H1 (cell line): ENCODE measurements at regions not wholly inside any gene's neighbourhood (a gene's known extent, or its start where the extent isn't known, plus 50 kb on each side); places are given as distances from the start of the nearest gene placed in this dataset.

Source experiments
- CTCF ChIA-PET: fragments of 300-600 bp; sonication (Branson Sonifier 250); formaldehyde crosslinking; loops from one replicate; lab custom pipeline; 2021; ENCODE audit not compliant: partially characterized antibody; lab: Charles Lee
- POLR2A ChIA-PET: fragments of 300-600 bp; sonication (Branson Sonifier 250); formaldehyde crosslinking; loops from one replicate; lab custom pipeline; 2021; ENCODE audit warnings: inconsistent platforms; ENCODE audit not compliant: partially characterized antibody; lab: Charles Lee
- DNase-seq, 2 experiments: peaks; one replicate each; pipeline versions ENCODE4 v3.0.0 to v3.0.0-alpha.2; 2010 to 2022; ENCODE audit warnings: low spot score in 2 of 2, low read depth in 1 of 2, mixed read lengths in 1 of 2
- FAIRE-seq: peaks from 2 replicates; lab custom pipeline; 2011; peaks lifted over from hg19 to GRCh38; lab: Jason Lieb, UNC
- H2AFZ ChIP-seq: 2 replicates; pipeline ENCODE4 v1.8.1; 2012; ENCODE audit warnings: low read length, inconsistent platforms
- H2AK5ac ChIP-seq: 2 replicates; pipeline ENCODE4 v1.6.1; 2013; ENCODE audit warnings: low read depth, low read length
- H2BK120ac ChIP-seq: replicated peaks from 2 replicates; pipeline ENCODE3; 2013; ENCODE audit warnings: low read depth, low read length, inconsistent platforms
- H2BK12ac ChIP-seq: 2 replicates; pipeline ENCODE4 v1.6.1; 2013; ENCODE audit warnings: low read depth, low read length
- H2BK15ac ChIP-seq: 2 replicates; pipeline ENCODE4 v1.6.1; 2013; ENCODE audit warnings: low read length
- H2BK20ac ChIP-seq: 2 replicates; pipeline ENCODE4 v1.6.1; 2013; ENCODE audit warnings: low read length
- H2BK5ac ChIP-seq: 2 replicates; pipeline ENCODE4 v1.6.1; 2013; ENCODE audit warnings: low read depth, low read length
- H3K14ac ChIP-seq: 2 replicates; pipeline ENCODE4 v1.6.1; 2013; ENCODE audit warnings: inconsistent platforms; ENCODE audit not compliant: insufficient read length
- H3K18ac ChIP-seq: 2 replicates; pipeline ENCODE4 v1.6.1; 2013; ENCODE audit warnings: low read length; ENCODE audit errors: extremely low read depth
- H3K23ac ChIP-seq: 2 replicates; pipeline ENCODE4 v1.6.1; 2013; ENCODE audit warnings: inconsistent platforms; ENCODE audit not compliant: insufficient read length
- H3K23me2 ChIP-seq: 2 replicates; pipeline ENCODE4 v1.6.1; 2013; ENCODE audit warnings: low read depth, low read length
- H3K27ac ChIP-seq: 2 replicates; pipeline ENCODE4 v1.6.1; 2011; ENCODE audit warnings: low read depth, low read length, inconsistent platforms
- H3K27me3 ChIP-seq, 4 experiments: replicated peaks in 1 of 4; 1 replicate in 1 of 4; 2 replicates in 3 of 4; pipeline versions ENCODE4 v1.6.1 to v1.8.1; 2011 to 2013; ENCODE audit warnings: low read length in 3 of 4, mild to moderate bottlenecking in 3 of 4, inconsistent platforms in 2 of 4, mixed read lengths in 2 of 4, moderate library complexity in 1 of 4; ENCODE audit not compliant: control insufficient read depth in 3 of 4, insufficient read depth in 3 of 4; ENCODE audit errors: extremely low read depth in 1 of 4
- H3K36me3 ChIP-seq, 4 experiments: 2 replicates each; pipeline versions ENCODE4 v1.6.1 to v1.8.1; 2011 to 2013; ENCODE audit warnings: mild to moderate bottlenecking in 4 of 4, low read length in 3 of 4, moderate library complexity in 2 of 4, control low read depth in 1 of 4, inconsistent platforms in 1 of 4; ENCODE audit not compliant: insufficient read depth in 4 of 4, control insufficient read depth in 2 of 4
- H3K4ac ChIP-seq: replicated peaks from 2 replicates; pipeline ENCODE3; 2013; ENCODE audit warnings: low read length, low read depth, mixed read lengths, inconsistent platforms; ENCODE audit not compliant: insufficient read length
- H3K4me1 ChIP-seq, 4 experiments: replicated peaks in 1 of 4; 1 replicate in 1 of 4; 2 replicates in 3 of 4; pipeline versions ENCODE4 v1.6.1 to v1.8.1; 2011 to 2013; ENCODE audit warnings: low read length in 3 of 4, inconsistent platforms in 2 of 4, mixed read lengths in 1 of 4; ENCODE audit not compliant: insufficient read depth in 4 of 4, control insufficient read depth in 3 of 4
- H3K4me2 ChIP-seq, 2 experiments: 2 replicates each; pipeline versions ENCODE4 v1.6.1 to v1.8.1; 2011 to 2013; ENCODE audit warnings: low read depth in 2 of 2, low read length in 2 of 2, control low read depth in 1 of 2, inconsistent platforms in 1 of 2, mild to moderate bottlenecking in 1 of 2; ENCODE audit not compliant: insufficient read depth in 1 of 2
- H3K4me3 ChIP-seq, 4 experiments: fragments of 200-600, 300-600 bp in 1 of 4; sonication (generic), shearing (Covaris generic), sonication (Bioruptor Twin) in 1 of 4; 2 replicates each; pipeline versions ENCODE4 v1.5.1 to v1.8.1; 2011 to 2016; ENCODE audit warnings: low read length in 4 of 4, low read depth in 3 of 4, control low read depth in 2 of 4, inconsistent platforms in 2 of 4, mild to moderate bottlenecking in 2 of 4, mixed read lengths in 1 of 4, moderate library complexity in 1 of 4; ENCODE audit not compliant: insufficient read depth in 2 of 4; ENCODE audit errors: extremely low read depth in 1 of 4
- H3K56ac ChIP-seq: replicated peaks from 2 replicates; pipeline ENCODE3; 2013; ENCODE audit warnings: low read depth, mild to moderate bottlenecking, mixed read lengths, low read length, inconsistent platforms; ENCODE audit not compliant: insufficient read length
- H3K79me1 ChIP-seq: 2 replicates; pipeline ENCODE4 v1.6.1; 2013; ENCODE audit warnings: low read depth, low read length, control low read depth
- H3K79me2 ChIP-seq, 2 experiments: 2 replicates each; pipeline versions ENCODE4 v1.6.1 to v1.8.1; 2012 to 2013; ENCODE audit warnings: low read length in 2 of 2, mild to moderate bottlenecking in 2 of 2, inconsistent platforms in 1 of 2; ENCODE audit not compliant: insufficient read depth in 2 of 2, control insufficient read depth in 1 of 2
- H3K9ac ChIP-seq, 4 experiments: replicated peaks in 1 of 4; 1 replicate in 1 of 4; 2 replicates in 3 of 4; pipeline versions ENCODE4 v1.6.1 to v1.8.1; 2011 to 2013; ENCODE audit warnings: low read depth in 3 of 4, low read length in 3 of 4, control low read depth in 2 of 4, mild to moderate bottlenecking in 2 of 4, moderate library complexity in 2 of 4, inconsistent platforms in 1 of 4; ENCODE audit errors: extremely low read depth in 1 of 4
- H3K9me3 ChIP-seq, 2 experiments: 2 replicates each; pipeline versions ENCODE4 v1.6.1 to v1.8.1; 2012 to 2013; ENCODE audit warnings: mild to moderate bottlenecking in 2 of 2, moderate library complexity in 2 of 2, control low read depth in 1 of 2, inconsistent platforms in 1 of 2, low read depth in 1 of 2, low read length in 1 of 2, mixed read lengths in 1 of 2; ENCODE audit not compliant: insufficient read depth in 2 of 2
- H4K20me1 ChIP-seq, 2 experiments: replicated peaks in 1 of 2; 2 replicates each; pipeline versions ENCODE3 to v1.8.1; 2011 to 2013; ENCODE audit warnings: inconsistent platforms in 2 of 2, low read length in 2 of 2, mild to moderate bottlenecking in 1 of 2; ENCODE audit not compliant: insufficient read depth in 2 of 2, control insufficient read depth in 1 of 2
- H4K5ac ChIP-seq: 2 replicates; pipeline ENCODE4 v1.6.1; 2013; ENCODE audit warnings: low read length, low read depth, mixed read lengths, inconsistent platforms; ENCODE audit not compliant: insufficient read length
- H4K8ac ChIP-seq: 2 replicates; pipeline ENCODE4 v1.8.0; 2013; ENCODE audit warnings: mild to moderate bottlenecking, moderate library complexity, low read length, inconsistent platforms; ENCODE audit not compliant: insufficient read depth; ENCODE audit errors: extremely low read depth
- H4K91ac ChIP-seq: replicated peaks from 2 replicates; pipeline ENCODE3; 2013; ENCODE audit warnings: low read length, mixed read lengths, inconsistent platforms; ENCODE audit not compliant: insufficient read length
- ATF3 ChIP-seq: IDR thresholded peaks from 2 replicates; pipeline ENCODE4 v1.6.1; 2011; ENCODE audit warnings: low read depth, mild to moderate bottlenecking, low read length; ENCODE audit not compliant: insufficient read depth
- CEBPB ChIP-seq: IDR thresholded peaks from 2 replicates; pipeline ENCODE4 v1.6.1; 2012; ENCODE audit warnings: low read depth, low read length
- EGR1 ChIP-seq: IDR thresholded peaks from 2 replicates; pipeline ENCODE4 v1.6.1; 2011; ENCODE audit warnings: low read depth, low read length, borderline replicate concordance
- EZH2 ChIP-seq: fragments of 200-600 bp; sonication (generic); IDR thresholded peaks from 2 replicates; pipeline ENCODE4 v1.7.1; 2012; ENCODE audit warnings: low read depth, mild to moderate bottlenecking, moderate library complexity, low read length, inconsistent platforms; ENCODE audit not compliant: severe bottlenecking
- FOSL1 ChIP-seq: IDR thresholded peaks from 2 replicates; pipeline ENCODE4 v1.6.1; 2011; ENCODE audit warnings: mild to moderate bottlenecking, low read depth, low read length, moderate library complexity; ENCODE audit not compliant: insufficient read depth
- KDM4A ChIP-seq: IDR thresholded peaks from one replicate; pipeline ENCODE4 v1.7.1; 2012; ENCODE audit warnings: low read depth, mild to moderate bottlenecking, moderate library complexity, low read length, inconsistent platforms; ENCODE audit not compliant: severe bottlenecking
- KDM5A ChIP-seq: fragments of 200-600 bp; IDR thresholded peaks from 2 replicates; pipeline ENCODE4 v1.7.1; 2012; ENCODE audit warnings: mild to moderate bottlenecking, low read length, inconsistent platforms, mixed read lengths
- NANOG ChIP-seq: IDR thresholded peaks from 2 replicates; pipeline ENCODE4 v1.6.1; 2011; ENCODE audit warnings: low read length, low read depth, mild to moderate bottlenecking, inconsistent platforms; ENCODE audit not compliant: insufficient read depth, poor library complexity, severe bottlenecking
- POLR2AphosphoS5 ChIP-seq: IDR thresholded peaks from 2 replicates; pipeline ENCODE4 v1.6.1; 2011; ENCODE audit warnings: low read depth, low read length
- RNF2 ChIP-seq: fragments of 200-900, 300-1000 bp; sonication (generic); IDR thresholded peaks from 2 replicates; pipeline ENCODE4 v1.7.1; 2016; ENCODE audit warnings: borderline replicate concordance, low read depth, mild to moderate bottlenecking, antibody characterized with exemption, low read length; ENCODE audit not compliant: poor library complexity, severe bottlenecking; ENCODE audit errors: missing control alignments
- SIX5 ChIP-seq: IDR thresholded peaks from 2 replicates; pipeline ENCODE4 v1.6.1; 2011; ENCODE audit warnings: mild to moderate bottlenecking, low read depth, low read length
- WGBS, 2 experiments: shearing (Covaris generic) in 1 of 2; methylation state at CpG; one replicate each; pipeline versions ENCODE4 v1.1.6 to v1.1.7; 2013 to 2015; ENCODE audit warnings: low lambda C conversion rate in 2 of 2, mixed read lengths in 2 of 2, inconsistent platforms in 1 of 2, low coverage in 1 of 2, missing lambda C conversion rate in 1 of 2; ENCODE audit not compliant: insufficient replicate concordance in 2 of 2, insufficient coverage in 1 of 2, insufficient read length in 1 of 2; ENCODE audit errors: extremely low coverage in 1 of 2, missing lambda C conversion rate in 1 of 2; 5-methylcytosine and 5-hydroxymethylcytosine counted together

GRCh38 chr2:217262911-217263310 is 403.0 kb upstream of the TNP1 start:
- Histone ChIP-seq H3K4me2 (no peak overlapping the region), H2BK15ac (no peak overlapping the region), H3K23me2 (no peaks in the 10 kb centered on the region; the same call in 1 of the 2 replicates), H3K23ac (no peak overlapping the region), H3K4me1 (no peaks in the 10 kb centered on the region), H3K27me3 (peaks cover 21 to 57% (median 48%) of the 10 kb centered on the region in 4 experiments), H3K14ac (no peak overlapping the region), H2BK5ac (no peak overlapping the region), H3K27ac (no peak overlapping the region), H3K79me1 (no peaks in the 10 kb centered on the region), H4K20me1 (no peaks in the 10 kb centered on the region), H2AK5ac (no peak overlapping the region), H4K5ac (no peak overlapping the region), H3K18ac (no peak overlapping the region), H3K4me3 (no peak overlapping the region), H2AFZ (no peak overlapping the region), H4K8ac (no peak overlapping the region), H3K9ac (no peak overlapping the region), H3K4ac (no peak overlapping the region), H4K91ac (no peak overlapping the region), H3K79me2 (no peaks in the 10 kb centered on the region), H3K36me3 (peaks cover 0 to 10% (median 2%) of the 10 kb centered on the region in 4 experiments; a peak in 3 of 8 replicates), H3K56ac (no peak overlapping the region), H2BK12ac (no peak overlapping the region), H2BK120ac (no peak overlapping the region), H2BK20ac (no peak overlapping the region), H3K9me3 (peaks cover 12 to 18% of the 10 kb centered on the region in 2 experiments)
- ChIA-PET POLR2A (no interaction called here), CTCF (no interaction called here)
- DNase-seq: no peak
- TF ChIP-seq SIX5 (no peak), RNF2 (no peak), POLR2AphosphoS5 (no peak), FOSL1 (no peak), EGR1 (no peak), EZH2 (no peak), NANOG (no peak), CEBPB (no peak), ATF3 (no peak), KDM4A (no peak), KDM5A (no peak)
- WGBS, 2 experiments: 71% methylated on average over 2 of the region's 2 CpGs; no CpG with 5 or more reads in 1 of the 2 experiments
- no peak for FAIRE-seq
